ENCODE measurements at regions not wholly inside any gene's neighbourhood (a gene's known extent, or its start where the extent isn't known, plus 50 kb on each side); places are given as distances from the start of the nearest gene placed in this dataset.

- TF ChIP-seq CTCF (IDR thresholded peaks at IDR 0.05) (no peak), TCF7L2 (IDR thresholded peaks at IDR 0.05; ENCODE audit: low read depth, low read length) (no peak)
These were observed 89.1 kb upstream of the ZDHHC17 start for GRCh38 chr12:76674669-76675315.
